Glutamatergic neuron (in vitro differentiated cells): ENCODE measurements at regions not wholly inside any gene's neighbourhood (a gene's known extent, or its start where the extent isn't known, plus 50 kb on each side); places are given as distances from the start of the nearest gene placed in this dataset.

Experiments used
- DNase-seq: peaks from one replicate; pipeline ENCODE4 v3.0.0; 2022
- H3K27ac Mint-ChIP-seq: one replicate; pipeline ENCODE4 v1.8.0; 2020; ENCODE audit warnings: mild to moderate bottlenecking, mixed read lengths, inconsistent platforms; ENCODE audit not compliant: unreplicated experiment
- H3K27me3 Mint-ChIP-seq: one replicate; pipeline ENCODE4 v1.8.0; 2020; ENCODE audit warnings: mild to moderate bottlenecking, moderate library complexity, mixed read lengths, inconsistent platforms; ENCODE audit not compliant: unreplicated experiment
- H3K36me3 Mint-ChIP-seq: one replicate; pipeline ENCODE4 v1.8.0; 2020; ENCODE audit warnings: mild to moderate bottlenecking, mixed read lengths, inconsistent platforms; ENCODE audit not compliant: unreplicated experiment
- H3K4me1 Mint-ChIP-seq: one replicate; pipeline ENCODE4 v1.8.0; 2020; ENCODE audit warnings: mild to moderate bottlenecking, low read depth, mixed read lengths, inconsistent platforms; ENCODE audit not compliant: unreplicated experiment
- H3K4me3 Mint-ChIP-seq: one replicate; pipeline ENCODE4 v1.8.0; 2020; ENCODE audit warnings: mild to moderate bottlenecking, mixed read lengths, inconsistent platforms; ENCODE audit not compliant: unreplicated experiment
- H3K9me3 Mint-ChIP-seq: one replicate; pipeline ENCODE4 v1.8.0; 2020; ENCODE audit warnings: mild to moderate bottlenecking, moderate library complexity, mixed read lengths, inconsistent platforms; ENCODE audit not compliant: unreplicated experiment
- TF ChIP-seq, protein P1 (sequence below): fragments of 200-600 bp; sonication (generic); IDR thresholded peaks from one replicate; pipeline ENCODE4 v1.5.0; 2021; ENCODE audit not compliant: partially characterized antibody, unreplicated experiment

DNA sequence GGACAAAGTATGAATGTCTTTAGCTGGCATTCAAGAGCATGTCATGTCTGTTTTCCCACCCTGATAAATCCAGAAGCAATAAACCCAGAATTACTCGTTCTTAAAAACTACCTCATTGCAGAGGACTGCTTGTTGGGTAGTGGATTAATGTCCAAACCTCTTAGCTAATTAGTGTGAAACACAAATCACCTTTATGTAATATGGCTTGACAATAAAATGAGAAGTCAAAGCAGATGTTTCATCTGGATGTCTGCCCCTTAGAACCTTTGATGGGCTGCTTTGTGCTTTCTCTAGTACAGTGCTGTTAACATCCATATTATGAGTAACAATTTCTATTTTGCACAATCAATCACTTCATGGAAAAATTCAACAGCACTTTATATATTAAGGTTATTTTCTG, 149.1 kb upstream of the TUT7 start:
- Mint-ChIP-seq H3K27ac (no peak overlapping the region), H3K4me3 (no peak overlapping the region), H3K9me3 (no peaks in the 10 kb centered on the region), H3K27me3 (no peaks in the 10 kb centered on the region), H3K36me3 (no peaks in the 10 kb centered on the region), H3K4me1 (no peaks in the 10 kb centered on the region)
- TF ChIP-seq, protein P1, sequence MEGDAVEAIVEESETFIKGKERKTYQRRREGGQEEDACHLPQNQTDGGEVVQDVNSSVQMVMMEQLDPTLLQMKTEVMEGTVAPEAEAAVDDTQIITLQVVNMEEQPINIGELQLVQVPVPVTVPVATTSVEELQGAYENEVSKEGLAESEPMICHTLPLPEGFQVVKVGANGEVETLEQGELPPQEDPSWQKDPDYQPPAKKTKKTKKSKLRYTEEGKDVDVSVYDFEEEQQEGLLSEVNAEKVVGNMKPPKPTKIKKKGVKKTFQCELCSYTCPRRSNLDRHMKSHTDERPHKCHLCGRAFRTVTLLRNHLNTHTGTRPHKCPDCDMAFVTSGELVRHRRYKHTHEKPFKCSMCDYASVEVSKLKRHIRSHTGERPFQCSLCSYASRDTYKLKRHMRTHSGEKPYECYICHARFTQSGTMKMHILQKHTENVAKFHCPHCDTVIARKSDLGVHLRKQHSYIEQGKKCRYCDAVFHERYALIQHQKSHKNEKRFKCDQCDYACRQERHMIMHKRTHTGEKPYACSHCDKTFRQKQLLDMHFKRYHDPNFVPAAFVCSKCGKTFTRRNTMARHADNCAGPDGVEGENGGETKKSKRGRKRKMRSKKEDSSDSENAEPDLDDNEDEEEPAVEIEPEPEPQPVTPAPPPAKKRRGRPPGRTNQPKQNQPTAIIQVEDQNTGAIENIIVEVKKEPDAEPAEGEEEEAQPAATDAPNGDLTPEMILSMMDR = no peak
- no peak for DNase-seq

DNA sequence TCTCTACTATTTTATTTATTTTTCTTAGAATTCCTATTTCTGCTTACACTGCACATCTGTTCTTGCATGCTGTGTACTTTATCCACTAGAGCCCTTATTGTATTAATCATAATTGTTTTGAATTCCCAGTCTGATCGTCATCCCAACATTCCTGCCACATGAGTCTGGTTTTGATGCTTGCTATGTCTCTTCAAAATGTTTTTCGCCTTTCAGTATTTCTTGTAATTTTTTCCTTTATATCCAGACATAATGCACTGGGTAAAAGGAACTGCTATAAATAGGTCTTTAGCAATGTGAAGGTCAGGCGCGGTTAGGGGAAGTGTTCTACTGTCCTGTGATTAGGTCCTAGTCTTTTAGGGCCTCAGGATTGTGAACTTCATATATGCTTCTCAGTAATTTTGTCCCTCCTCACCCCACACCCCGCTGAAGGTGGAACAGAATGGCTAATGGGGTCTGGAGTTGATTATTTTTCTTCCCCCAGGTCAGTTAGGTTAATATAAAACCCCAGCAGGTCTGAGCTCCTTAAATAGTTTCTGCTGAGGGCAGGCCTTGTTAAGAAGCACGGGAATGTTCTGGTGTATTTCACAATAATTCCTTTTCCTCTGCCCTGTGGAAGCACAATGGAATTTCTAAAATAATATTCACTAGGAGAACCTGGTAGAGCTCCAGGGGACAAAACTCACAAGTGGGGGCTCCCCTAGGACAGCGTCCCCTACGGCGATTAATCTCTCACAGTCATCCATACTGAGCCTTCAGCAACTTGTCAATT, 146.6 kb upstream of the TUT7 start:
- no peak overlapping the region for H3K4me3 Mint-ChIP-seq
- no peaks in the 10 kb centered on the region for H3K9me3 Mint-ChIP-seq
- H3K36me3 Mint-ChIP-seq = no peaks in the 10 kb centered on the region
- H3K4me1 Mint-ChIP-seq = no peaks in the 10 kb centered on the region
- no peak overlapping the region for H3K27ac Mint-ChIP-seq
- H3K27me3 Mint-ChIP-seq = no peaks in the 10 kb centered on the region
- DNase-seq = no peak
- TF ChIP-seq, protein P1 = no peak

DNA sequence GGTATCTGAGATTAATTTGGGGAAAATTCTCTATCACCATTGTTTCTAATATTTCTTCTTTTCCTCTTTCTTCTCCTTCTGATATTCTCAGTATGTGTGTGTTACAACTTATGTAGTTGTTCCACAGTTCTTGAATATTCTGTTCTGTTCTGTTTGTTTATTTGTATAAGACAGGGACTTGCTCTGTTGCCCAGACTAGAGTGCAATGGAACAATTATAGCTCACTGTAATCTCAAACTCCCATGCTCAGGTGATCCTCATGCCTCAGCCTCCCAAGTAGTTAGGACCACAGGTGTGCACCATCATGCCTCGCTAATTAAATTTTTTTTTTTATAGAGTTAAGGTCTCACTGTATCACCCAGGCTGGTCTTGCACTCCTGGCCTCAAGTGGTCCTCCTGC, 145.8 kb upstream of the TUT7 start:
- Mint-ChIP-seq H3K27me3 (no peaks in the 10 kb centered on the region), H3K4me3 (no peak overlapping the region), H3K9me3 (no peaks in the 10 kb centered on the region), H3K27ac (no peak overlapping the region), H3K4me1 (no peaks in the 10 kb centered on the region), H3K36me3 (no peaks in the 10 kb centered on the region)
- no peak for DNase-seq
- TF ChIP-seq, protein P1 = no peak

DNA sequence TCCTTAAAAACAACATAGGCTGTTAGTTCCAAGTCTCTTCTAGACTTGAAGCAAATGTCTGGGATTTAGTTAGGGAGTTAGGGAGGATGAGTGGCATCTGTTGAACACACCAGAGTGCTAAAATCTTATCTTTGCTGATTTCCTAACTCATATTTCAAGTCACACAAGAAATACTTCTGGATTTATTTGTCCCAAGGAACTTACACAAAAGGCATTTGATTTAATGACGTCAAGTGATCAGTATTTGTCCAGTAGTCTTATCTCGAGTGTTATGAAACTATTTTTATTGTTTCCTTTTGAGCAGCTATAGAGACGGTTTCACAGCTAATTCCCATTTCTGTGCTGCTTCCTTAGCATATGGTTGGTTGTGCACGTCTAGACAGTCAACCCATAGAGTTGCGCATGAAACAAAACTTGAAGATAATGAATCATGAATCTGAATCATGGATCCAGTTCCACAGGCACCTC, 140.5 kb upstream of the TUT7 start:
- Mint-ChIP-seq H3K36me3 (no peaks in the 10 kb centered on the region), H3K27ac (no peak overlapping the region), H3K4me3 (no peak overlapping the region), H3K9me3 (peaks cover 2% of the 10 kb centered on the region), H3K4me1 (no peaks in the 10 kb centered on the region), H3K27me3 (no peaks in the 10 kb centered on the region)
- DNase-seq = no peak
- TF ChIP-seq, protein P1 = no peak

DNA sequence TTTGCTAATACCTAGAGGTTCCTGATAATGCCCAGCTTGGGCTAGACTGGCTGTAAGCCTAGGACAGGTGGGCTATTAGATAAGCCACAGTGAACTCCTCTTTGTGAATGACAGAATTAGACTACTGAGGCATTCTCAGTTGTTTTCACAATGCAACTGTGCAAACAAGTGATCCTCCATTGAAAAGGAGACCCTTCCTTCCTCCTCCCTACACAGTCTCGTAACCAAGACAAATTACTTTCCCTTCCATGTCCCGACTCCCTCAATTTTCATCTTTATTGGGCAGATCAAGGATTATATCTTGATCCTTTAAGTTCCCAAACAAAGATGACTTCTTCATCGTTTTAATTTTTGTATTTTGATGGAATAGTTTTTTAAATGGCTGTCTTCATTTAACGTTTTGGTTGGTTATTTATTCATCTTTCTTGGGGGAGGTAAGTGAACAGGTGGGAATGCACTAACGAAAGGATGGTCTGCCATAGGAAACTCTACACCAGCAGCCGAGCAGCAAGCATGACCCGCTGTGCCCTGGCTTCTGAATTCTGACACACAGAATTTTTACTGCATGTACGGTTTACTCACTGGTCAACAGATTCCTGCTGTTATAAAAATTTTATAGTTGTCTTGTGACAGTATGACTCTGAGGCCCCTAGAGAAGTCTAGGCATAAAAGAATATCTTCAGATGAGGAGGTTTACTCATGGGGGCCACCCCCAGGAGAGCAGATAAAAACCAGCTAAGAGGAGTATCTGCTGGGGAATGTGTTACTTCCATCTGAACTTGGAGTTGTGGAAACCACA, 137.5 kb upstream of the TUT7 start:
- no peaks in the 10 kb centered on the region for H3K27me3 Mint-ChIP-seq
- no peak overlapping the region for H3K27ac Mint-ChIP-seq
- TF ChIP-seq, protein P1 = no peak
- H3K4me1 Mint-ChIP-seq = no peaks in the 10 kb centered on the region
- no peaks in the 10 kb centered on the region for H3K36me3 Mint-ChIP-seq
- no peak overlapping the region for H3K4me3 Mint-ChIP-seq
- H3K9me3 Mint-ChIP-seq = peaks cover 2% of the 10 kb centered on the region
- DNase-seq = no peak
